Panc1 (cell line): ENCODE measurements at regions not wholly inside any gene's neighbourhood (a gene's known extent, or its start where the extent isn't known, plus 50 kb on each side); places are given as distances from the start of the nearest gene placed in this dataset.

Experiments
- POLR2AphosphoS5 ChIP-seq: IDR thresholded peaks from 2 replicates; pipeline ENCODE4 v1.6.1; 2012; ENCODE audit warnings: mild to moderate bottlenecking, low read depth, low read length, moderate library complexity
- TF ChIP-seq, protein P1 (sequence below): fragments of 450-650 bp; IDR thresholded peaks from 2 replicates; pipeline ENCODE4 v1.5.1; 2017; ENCODE audit warnings: mild to moderate bottlenecking

DNA sequence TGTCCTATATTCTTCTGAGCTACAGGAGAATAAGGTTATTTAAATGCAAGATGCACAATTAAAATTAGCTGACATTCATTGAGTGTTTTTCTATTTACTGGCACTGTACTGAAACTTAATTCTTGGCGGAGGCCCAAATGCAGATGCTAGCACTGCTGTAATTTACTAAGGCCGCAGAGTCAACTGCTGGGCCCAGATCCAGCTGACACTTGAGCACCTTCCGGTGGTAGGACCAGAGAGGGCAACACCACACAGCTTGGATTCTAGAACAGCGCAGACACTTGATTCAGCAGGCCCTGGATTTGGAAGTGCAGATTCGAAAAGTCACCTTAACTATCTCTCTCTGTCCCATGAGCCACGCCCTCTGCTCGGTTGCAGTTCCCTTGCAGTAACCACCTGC, 228.6 kb upstream of the TMEM72 start:
- TF ChIP-seq, protein P1, sequence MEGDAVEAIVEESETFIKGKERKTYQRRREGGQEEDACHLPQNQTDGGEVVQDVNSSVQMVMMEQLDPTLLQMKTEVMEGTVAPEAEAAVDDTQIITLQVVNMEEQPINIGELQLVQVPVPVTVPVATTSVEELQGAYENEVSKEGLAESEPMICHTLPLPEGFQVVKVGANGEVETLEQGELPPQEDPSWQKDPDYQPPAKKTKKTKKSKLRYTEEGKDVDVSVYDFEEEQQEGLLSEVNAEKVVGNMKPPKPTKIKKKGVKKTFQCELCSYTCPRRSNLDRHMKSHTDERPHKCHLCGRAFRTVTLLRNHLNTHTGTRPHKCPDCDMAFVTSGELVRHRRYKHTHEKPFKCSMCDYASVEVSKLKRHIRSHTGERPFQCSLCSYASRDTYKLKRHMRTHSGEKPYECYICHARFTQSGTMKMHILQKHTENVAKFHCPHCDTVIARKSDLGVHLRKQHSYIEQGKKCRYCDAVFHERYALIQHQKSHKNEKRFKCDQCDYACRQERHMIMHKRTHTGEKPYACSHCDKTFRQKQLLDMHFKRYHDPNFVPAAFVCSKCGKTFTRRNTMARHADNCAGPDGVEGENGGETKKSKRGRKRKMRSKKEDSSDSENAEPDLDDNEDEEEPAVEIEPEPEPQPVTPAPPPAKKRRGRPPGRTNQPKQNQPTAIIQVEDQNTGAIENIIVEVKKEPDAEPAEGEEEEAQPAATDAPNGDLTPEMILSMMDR: no peak
- no peak for TF ChIP-seq POLR2AphosphoS5
